Endodermal cell (in vitro differentiated cells): ENCODE measurements at regions not wholly inside any gene's neighbourhood (a gene's known extent, or its start where the extent isn't known, plus 50 kb on each side); places are given as distances from the start of the nearest gene placed in this dataset.

Experiments used
- DNase-seq: peaks from one replicate; pipeline ENCODE4 v3.0.0-alpha.2; 2017
- H3K27ac ChIP-seq: 2 replicates; pipeline ENCODE4 v1.5.1; 2013; ENCODE audit warnings: mild to moderate bottlenecking, low read depth, low read length, moderate library complexity
- H3K27me3 ChIP-seq: 2 replicates; pipeline ENCODE4 v1.6.1; 2013; ENCODE audit warnings: mild to moderate bottlenecking, low read length, moderate library complexity; ENCODE audit not compliant: insufficient read depth, control insufficient read depth, poor library complexity, severe bottlenecking
- H3K36me3 ChIP-seq: 2 replicates; pipeline ENCODE4 v1.7.0; 2013; ENCODE audit warnings: mild to moderate bottlenecking, low read length, moderate library complexity; ENCODE audit not compliant: control insufficient read depth, insufficient read depth
- H3K4me1 ChIP-seq: one replicate; pipeline ENCODE4 v1.7.0; 2013; ENCODE audit warnings: low read length; ENCODE audit not compliant: control insufficient read depth, insufficient read depth
- H3K4me3 ChIP-seq: 2 replicates; pipeline ENCODE4 v1.5.1; 2013; ENCODE audit warnings: mild to moderate bottlenecking, low read length, moderate library complexity
- H3K9ac ChIP-seq: 2 replicates; pipeline ENCODE4 v1.6.1; 2013; ENCODE audit warnings: mild to moderate bottlenecking, low read length, moderate library complexity; ENCODE audit not compliant: poor library complexity, severe bottlenecking; ENCODE audit errors: extremely low read depth
- H3K9me3 ChIP-seq: 2 replicates; pipeline ENCODE4 v1.6.1; 2013; ENCODE audit warnings: mild to moderate bottlenecking, low read length, moderate library complexity; ENCODE audit not compliant: control insufficient read depth
- H3K27ac Mint-ChIP-seq: 2 replicates; pipeline ENCODE4 v1.8.0; 2020; ENCODE audit warnings: mixed read lengths
- H3K27me3 Mint-ChIP-seq: 2 replicates; pipeline ENCODE4 v1.8.0; 2021; ENCODE audit warnings: mild to moderate bottlenecking, mixed read lengths; ENCODE audit not compliant: insufficient read depth
- H3K36me3 Mint-ChIP-seq: 2 replicates; pipeline ENCODE4 v1.8.0; 2020; ENCODE audit warnings: low read depth, mixed read lengths
- H3K4me1 Mint-ChIP-seq: 2 replicates; pipeline ENCODE4 v1.8.0; 2020; ENCODE audit warnings: mixed read lengths
- H3K4me3 Mint-ChIP-seq: 2 replicates; pipeline ENCODE4 v1.8.0; 2020; ENCODE audit warnings: mild to moderate bottlenecking, moderate library complexity, mixed read lengths
- H3K9me3 Mint-ChIP-seq: 2 replicates; pipeline ENCODE4 v1.8.0; 2020; ENCODE audit warnings: mild to moderate bottlenecking, mixed read lengths
- CTCF ChIP-seq: fragments of 200-600 bp; sonication (generic); conservative IDR thresholded peaks from 2 replicates; pipeline ENCODE4 v1.5.0; 2021; ENCODE audit warnings: antibody characterized with exemption, mild to moderate bottlenecking
- WGBS, 2 experiments: methylation state at CpG; one replicate each; pipeline versions ENCODE4 v1.1.5 to v1.1.7; 2013; ENCODE audit warnings: missing lambda C conversion rate in 2 of 2, mixed read lengths in 1 of 2; ENCODE audit not compliant: insufficient coverage in 1 of 2, insufficient read length in 1 of 2; 5-methylcytosine and 5-hydroxymethylcytosine counted together

- WGBS, 2 experiments, result 80 to 82% methylated on average over 4 to 7 of the region's 7 CpGs
- no peaks in the 10 kb centered on the region for H3K27me3 Mint-ChIP-seq
- H3K36me3 Mint-ChIP-seq, result no peaks in the 10 kb centered on the region
- H3K9me3 ChIP-seq, result no peaks in the 10 kb centered on the region
- no peaks in the 10 kb centered on the region for H3K4me1 ChIP-seq
- H3K36me3 ChIP-seq, result no peaks in the 10 kb centered on the region
- H3K4me3 Mint-ChIP-seq, result no peak overlapping the region
- no peak overlapping the region for H3K4me3 ChIP-seq
- TF ChIP-seq CTCF, result no peak
- peak; percentile 50 for DNase-seq
- no peaks in the 10 kb centered on the region for H3K9me3 Mint-ChIP-seq
- no peaks in the 10 kb centered on the region for H3K4me1 Mint-ChIP-seq
- H3K9ac ChIP-seq, result no peak overlapping the region
- H3K27me3 ChIP-seq, result no peaks in the 10 kb centered on the region
- no peak overlapping the region for H3K27ac ChIP-seq
- H3K27ac Mint-ChIP-seq, result no peak overlapping the region
Measured at GRCh38 chr11:92482492-92483060, 258.0 kb downstream of the FAT3 start.

- DNase-seq, result no peak
- no peaks in the 10 kb centered on the region for H3K27me3 Mint-ChIP-seq
- no peak overlapping the region for H3K4me3 ChIP-seq
- no peak for TF ChIP-seq CTCF
- H3K27ac ChIP-seq, result no peak overlapping the region
- H3K4me1 ChIP-seq, result no peaks in the 10 kb centered on the region
- H3K4me1 Mint-ChIP-seq, result peaks cover 7% of the 10 kb centered on the region
- H3K27ac Mint-ChIP-seq, result no peak overlapping the region
- H3K4me3 Mint-ChIP-seq, result no peak overlapping the region
- no peaks in the 10 kb centered on the region for H3K36me3 Mint-ChIP-seq
- 86% methylated on average over 1 of the region's 4 CpGs; no CpG with 5 or more reads in 1 of the 2 experiments for WGBS, 2 experiments
- H3K27me3 ChIP-seq, result no peaks in the 10 kb centered on the region
- H3K9ac ChIP-seq, result no peak overlapping the region
- H3K36me3 ChIP-seq, result no peaks in the 10 kb centered on the region
- H3K9me3 Mint-ChIP-seq, result no peaks in the 10 kb centered on the region
- no peaks in the 10 kb centered on the region for H3K9me3 ChIP-seq
Measured at GRCh38 chr11:92484570-92484969, 260.0 kb downstream of the FAT3 start.

- Histone ChIP-seq H3K4me3 (no peak overlapping the region), H3K27ac (no peak overlapping the region), H3K36me3 (no peaks in the 10 kb centered on the region), H3K9ac (no peak overlapping the region), H3K9me3 (no peaks in the 10 kb centered on the region), H3K27me3 (no peaks in the 10 kb centered on the region), H3K4me1 (peaks cover 5% of the 10 kb centered on the region)
- no peaks in the 10 kb centered on the region for H3K9me3 Mint-ChIP-seq
- H3K27me3 Mint-ChIP-seq, result no peaks in the 10 kb centered on the region
- 96 to 100% methylated on average over 2 to 3 of the region's 3 CpGs for WGBS, 2 experiments
- H3K4me1 Mint-ChIP-seq, result peaks cover 18% of the 10 kb centered on the region
- no peaks in the 10 kb centered on the region for H3K36me3 Mint-ChIP-seq
- TF ChIP-seq CTCF, result no peak
- no peak overlapping the region for H3K4me3 Mint-ChIP-seq
- DNase-seq, result no peak
- H3K27ac Mint-ChIP-seq, result no peak overlapping the region
Measured at GRCh38 chr11:92489826-92490399, 265.3 kb downstream of the FAT3 start.
